Inferior parietal cortex (tissue), 1 donor: ENCODE measurements at regions not wholly inside any gene's neighbourhood (a gene's known extent, or its start where the extent isn't known, plus 50 kb on each side); places are given as distances from the start of the nearest gene placed in this dataset.

ENCODE experiments used
- DNase-seq: peaks from one replicate; pipeline ENCODE4 v3.0.0-alpha.2; 2016; ENCODE audit errors: extremely low spot score

- no peak for DNase-seq
Measured at GRCh38 chr11:8799273-8799672, 111.7 kb upstream of the AKIP1 start.

- no peak for DNase-seq
Measured at GRCh38 chr11:8800520-8801110, 110.4 kb upstream of the AKIP1 start.

- DNase-seq, result no peak
Measured at GRCh38 chr11:8801121-8801520, 109.9 kb upstream of the AKIP1 start.

- no peak for DNase-seq
Measured at GRCh38 chr11:8802251-8802650, 108.7 kb upstream of the AKIP1 start.

GRCh38 chr11:8803973-8804372, 107.0 kb upstream of the AKIP1 start:
- no peak for DNase-seq

GRCh38 chr11:8805296-8805695, 105.7 kb upstream of the AKIP1 start:
- no peak for DNase-seq

GRCh38 chr11:8806974-8807373, 104.0 kb upstream of the AKIP1 start:
- DNase-seq, result no peak

GRCh38 chr11:8807544-8808225, 103.3 kb upstream of the AKIP1 start:
- peak; percentile 40 for DNase-seq

- no peak for DNase-seq
Measured at GRCh38 chr11:8808226-8808585, 102.8 kb upstream of the AKIP1 start.

GRCh38 chr11:8809241-8809938, 101.6 kb upstream of the AKIP1 start:
- no peak for DNase-seq

GRCh38 chr11:8809939-8810539, 101.0 kb upstream of the AKIP1 start:
- peak; percentile 43 for DNase-seq

- DNase-seq, result peak; percentile 80
Measured at GRCh38 chr11:8810540-8811301, 100.3 kb upstream of the AKIP1 start.

GRCh38 chr11:8811571-8811970, 99.4 kb upstream of the AKIP1 start:
- no peak for DNase-seq

- no peak for DNase-seq
Measured at GRCh38 chr11:8812438-8812837, 98.6 kb upstream of the AKIP1 start.

- peak; percentile 83 for DNase-seq
Measured at GRCh38 chr11:8813658-8814057, 97.3 kb upstream of the AKIP1 start.

GRCh38 chr11:8814209-8814922, 96.6 kb upstream of the AKIP1 start:
- no peak for DNase-seq

- DNase-seq, result no peak
Measured at GRCh38 chr11:8814923-8815240, 96.1 kb upstream of the AKIP1 start.

GRCh38 chr11:8818421-8818820, 92.6 kb upstream of the AKIP1 start:
- no peak for DNase-seq

GRCh38 chr11:8820401-8820800, 90.6 kb upstream of the AKIP1 start:
- no peak for DNase-seq

- DNase-seq, result no peak
Measured at GRCh38 chr11:8822469-8822868, 88.5 kb upstream of the AKIP1 start.

- DNase-seq, result no peak
Measured at GRCh38 chr11:8823174-8823742, 87.7 kb upstream of the AKIP1 start.
